ENCODE measurements at regions not wholly inside any gene's neighbourhood (a gene's known extent, or its start where the extent isn't known, plus 50 kb on each side); places are given as distances from the start of the nearest gene placed in this dataset.

DNA sequence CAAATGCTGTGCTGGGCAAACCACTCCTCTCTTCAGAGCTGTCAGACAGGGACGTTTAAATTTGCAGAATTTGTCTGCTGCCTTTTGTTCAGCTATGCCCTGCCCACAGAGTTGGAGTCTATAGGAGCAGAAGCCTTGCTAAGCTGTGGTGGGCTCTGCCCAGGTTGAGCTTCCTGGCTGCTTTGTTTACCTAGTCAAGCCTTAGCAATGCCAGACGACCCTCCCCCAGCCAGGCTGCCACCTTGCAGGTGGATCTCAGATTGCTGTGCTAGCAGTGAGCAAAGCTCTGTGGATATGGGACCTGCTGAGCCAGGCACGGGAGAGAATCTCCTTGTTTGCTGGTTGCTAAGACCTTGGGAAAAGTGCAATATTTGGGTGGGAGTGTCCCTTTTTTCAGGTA, 314.9 kb downstream of the NNT start:
- no peak for DNase-seq (ENCODE audit: low spot score, unreplicated experiment)
- no peaks in the 10 kb centered on the region for H3K36me3 Mint-ChIP-seq (ENCODE audit: insufficient read depth)
- peaks cover 4% of the 10 kb centered on the region for H3K9me3 Mint-ChIP-seq (ENCODE audit: low read depth)
- H3K4me1 Mint-ChIP-seq (ENCODE audit: low read depth) = no peaks in the 10 kb centered on the region
- no peaks in the 10 kb centered on the region for H3K27me3 Mint-ChIP-seq
- no peak overlapping the region for H3K27ac Mint-ChIP-seq
- H3K4me3 Mint-ChIP-seq (ENCODE audit: low read depth) = no peak overlapping the region
- TF ChIP-seq, protein P1, sequence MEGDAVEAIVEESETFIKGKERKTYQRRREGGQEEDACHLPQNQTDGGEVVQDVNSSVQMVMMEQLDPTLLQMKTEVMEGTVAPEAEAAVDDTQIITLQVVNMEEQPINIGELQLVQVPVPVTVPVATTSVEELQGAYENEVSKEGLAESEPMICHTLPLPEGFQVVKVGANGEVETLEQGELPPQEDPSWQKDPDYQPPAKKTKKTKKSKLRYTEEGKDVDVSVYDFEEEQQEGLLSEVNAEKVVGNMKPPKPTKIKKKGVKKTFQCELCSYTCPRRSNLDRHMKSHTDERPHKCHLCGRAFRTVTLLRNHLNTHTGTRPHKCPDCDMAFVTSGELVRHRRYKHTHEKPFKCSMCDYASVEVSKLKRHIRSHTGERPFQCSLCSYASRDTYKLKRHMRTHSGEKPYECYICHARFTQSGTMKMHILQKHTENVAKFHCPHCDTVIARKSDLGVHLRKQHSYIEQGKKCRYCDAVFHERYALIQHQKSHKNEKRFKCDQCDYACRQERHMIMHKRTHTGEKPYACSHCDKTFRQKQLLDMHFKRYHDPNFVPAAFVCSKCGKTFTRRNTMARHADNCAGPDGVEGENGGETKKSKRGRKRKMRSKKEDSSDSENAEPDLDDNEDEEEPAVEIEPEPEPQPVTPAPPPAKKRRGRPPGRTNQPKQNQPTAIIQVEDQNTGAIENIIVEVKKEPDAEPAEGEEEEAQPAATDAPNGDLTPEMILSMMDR (IDR thresholded peaks at IDR 0.05; ENCODE audit: unreplicated experiment) = no peak

DNA sequence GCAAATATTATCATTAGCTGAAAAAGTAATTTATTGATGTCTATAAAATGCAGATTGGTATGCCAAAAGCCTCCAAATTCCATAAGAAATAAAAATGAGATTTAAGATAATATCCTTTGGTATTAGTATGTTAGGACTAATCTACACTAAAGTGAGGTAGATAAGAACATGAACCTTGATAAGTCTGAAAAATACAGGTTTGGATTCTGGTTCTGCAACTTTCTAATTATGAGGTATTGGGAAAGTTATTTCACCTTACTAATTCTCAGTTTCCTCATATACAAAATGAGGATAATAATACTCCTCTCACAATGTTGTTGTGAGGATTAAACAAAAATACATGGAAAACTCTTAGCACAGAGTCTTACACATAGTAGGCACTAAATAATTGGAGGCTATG, 300.1 kb downstream of the NNT start:
- H3K27ac Mint-ChIP-seq = no peak overlapping the region
- no peaks in the 10 kb centered on the region for H3K36me3 Mint-ChIP-seq (ENCODE audit: insufficient read depth)

DNA sequence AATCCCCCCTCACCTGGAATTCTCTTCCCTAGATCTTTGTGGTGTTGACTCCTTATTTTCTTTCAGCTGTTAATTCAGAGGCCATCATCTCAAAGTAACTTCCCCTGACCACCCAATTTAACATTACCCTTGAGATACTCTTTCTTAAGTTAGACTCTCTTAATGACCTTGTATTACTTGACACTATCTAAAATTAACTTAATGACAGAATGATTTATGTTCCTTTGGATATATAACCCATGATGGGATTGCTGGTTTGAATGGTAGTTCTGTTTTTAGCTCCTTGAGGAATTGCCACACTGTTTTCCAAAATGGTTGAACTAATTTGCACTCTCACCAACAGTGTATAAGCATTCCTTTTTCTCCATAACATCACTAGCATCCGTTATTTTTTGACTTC, 298.0 kb downstream of the NNT start:
- Mint-ChIP-seq H3K4me3 (ENCODE audit: low read depth) (no peak overlapping the region), H3K4me1 (ENCODE audit: low read depth) (peaks cover 12% of the 10 kb centered on the region), H3K27ac (no peak overlapping the region), H3K36me3 (ENCODE audit: insufficient read depth) (no peaks in the 10 kb centered on the region), H3K9me3 (ENCODE audit: low read depth) (peaks cover 3% of the 10 kb centered on the region), H3K27me3 (no peaks in the 10 kb centered on the region)
- DNase-seq (ENCODE audit: low spot score, unreplicated experiment) = no peak
- TF ChIP-seq, protein P1 (IDR thresholded peaks at IDR 0.05; ENCODE audit: unreplicated experiment) = no peak

More for the DNA sequence above, 300.1 kb downstream of the NNT start:
- Mint-ChIP-seq H3K9me3 (ENCODE audit: low read depth) (no peaks in the 10 kb centered on the region), H3K27me3 (no peaks in the 10 kb centered on the region), H3K4me1 (ENCODE audit: low read depth) (peaks cover 12% of the 10 kb centered on the region), H3K4me3 (ENCODE audit: low read depth) (no peak overlapping the region)
- TF ChIP-seq, protein P1 (IDR thresholded peaks at IDR 0.05; ENCODE audit: unreplicated experiment) = no peak
- no peak for DNase-seq (ENCODE audit: low spot score, unreplicated experiment)

DNA sequence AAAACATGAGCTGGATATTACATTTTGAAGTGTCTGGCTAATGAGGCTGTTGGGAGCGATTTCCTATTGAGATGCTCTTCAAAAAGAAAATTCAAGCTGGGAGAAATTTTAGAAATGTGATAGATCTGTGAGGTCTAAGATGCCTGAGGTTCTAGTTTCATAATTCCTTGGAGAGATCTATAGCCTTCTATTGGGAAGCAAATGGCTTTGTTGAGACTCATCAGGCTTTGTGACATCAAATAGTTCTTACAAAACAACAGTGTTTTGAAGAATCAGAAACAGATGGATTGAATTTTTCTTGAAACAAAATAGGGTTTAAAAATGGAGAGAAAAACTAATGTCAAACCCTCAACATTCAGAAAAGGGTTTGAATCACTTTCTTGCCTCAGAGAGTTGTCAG, 292.9 kb downstream of the NNT start:
- Mint-ChIP-seq H3K4me3 (ENCODE audit: low read depth) (no peak overlapping the region), H3K9me3 (ENCODE audit: low read depth) (peaks cover 3% of the 10 kb centered on the region), H3K27ac (no peak overlapping the region), H3K4me1 (ENCODE audit: low read depth) (peaks cover 35% of the 10 kb centered on the region), H3K36me3 (ENCODE audit: insufficient read depth) (no peaks in the 10 kb centered on the region), H3K27me3 (no peaks in the 10 kb centered on the region)
- TF ChIP-seq, protein P1 (IDR thresholded peaks at IDR 0.05; ENCODE audit: unreplicated experiment) = no peak
- no peak for DNase-seq (ENCODE audit: low spot score, unreplicated experiment)

DNA sequence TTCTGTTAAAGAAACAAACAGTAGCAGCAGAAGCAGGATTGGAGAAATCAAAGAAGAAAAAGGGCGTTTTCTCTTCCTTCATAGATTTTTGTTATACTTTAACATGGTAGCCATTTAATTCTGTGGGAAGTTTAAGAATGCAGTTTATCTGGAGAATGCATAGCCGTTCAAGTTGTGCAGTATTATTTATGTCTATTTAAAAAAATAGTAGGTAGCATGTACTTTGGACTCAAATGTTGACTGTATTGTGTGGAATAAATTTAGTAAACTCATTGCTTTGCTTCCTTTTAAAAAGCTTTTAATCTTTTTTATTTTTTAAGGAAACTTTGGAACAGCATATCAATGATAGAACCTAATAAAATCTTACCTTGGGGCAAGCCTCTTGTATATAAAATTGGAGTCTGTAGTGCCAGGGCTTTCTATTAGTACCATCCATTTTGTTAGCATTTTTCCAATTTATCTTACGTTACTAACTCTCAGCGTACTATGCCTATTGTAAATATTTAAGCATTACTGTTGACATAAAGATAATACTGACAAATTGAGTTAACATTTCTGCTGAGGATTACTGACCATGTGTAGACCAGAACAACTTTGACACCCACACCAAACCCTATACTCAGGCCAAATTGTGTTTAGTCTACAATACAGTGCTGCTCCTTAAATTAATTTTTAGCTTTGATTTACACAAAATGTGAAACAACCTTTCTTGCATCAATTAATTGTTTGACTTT, 291.1 kb downstream of the NNT start:
- H3K36me3 Mint-ChIP-seq (ENCODE audit: insufficient read depth) = no peaks in the 10 kb centered on the region
- H3K9me3 Mint-ChIP-seq (ENCODE audit: low read depth) = peaks cover 3% of the 10 kb centered on the region

More for the DNA sequence above, 291.1 kb downstream of the NNT start:
- TF ChIP-seq, protein P1 (IDR thresholded peaks at IDR 0.05; ENCODE audit: unreplicated experiment) = no peak
- no peaks in the 10 kb centered on the region for H3K27me3 Mint-ChIP-seq
- DNase-seq (ENCODE audit: low spot score, unreplicated experiment) = no peak
- peaks cover 27% of the 10 kb centered on the region for H3K4me1 Mint-ChIP-seq (ENCODE audit: low read depth)
- peak overlapping the region; percentile 86 for H3K27ac Mint-ChIP-seq
- H3K4me3 Mint-ChIP-seq (ENCODE audit: low read depth) = no peak overlapping the region
